ENCODE measurements at regions not wholly inside any gene's neighbourhood (a gene's known extent, or its start where the extent isn't known, plus 50 kb on each side); places are given as distances from the start of the nearest gene placed in this dataset.

DNA sequence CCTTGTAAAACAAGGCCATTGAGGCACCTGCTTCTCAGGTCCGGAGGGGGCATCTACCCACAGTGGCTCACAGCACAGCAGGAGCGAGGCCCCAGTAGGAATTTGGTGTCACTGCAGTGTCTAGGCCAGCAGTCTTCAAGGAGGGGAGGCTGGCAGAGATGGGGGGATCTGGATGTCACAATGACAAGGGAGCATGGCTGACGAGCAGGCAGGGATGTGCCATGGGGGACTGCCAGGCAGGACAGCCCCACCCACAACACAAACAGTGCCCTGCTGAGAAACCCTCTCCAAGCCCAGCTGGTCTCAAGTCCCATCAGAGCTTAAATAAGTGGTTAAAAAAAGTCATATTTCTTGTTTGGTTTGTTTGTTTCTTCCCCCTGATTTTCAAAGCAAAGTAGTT lies 121.0 kb upstream of the ZNF716 start:
- TF ChIP-seq, protein P1, sequence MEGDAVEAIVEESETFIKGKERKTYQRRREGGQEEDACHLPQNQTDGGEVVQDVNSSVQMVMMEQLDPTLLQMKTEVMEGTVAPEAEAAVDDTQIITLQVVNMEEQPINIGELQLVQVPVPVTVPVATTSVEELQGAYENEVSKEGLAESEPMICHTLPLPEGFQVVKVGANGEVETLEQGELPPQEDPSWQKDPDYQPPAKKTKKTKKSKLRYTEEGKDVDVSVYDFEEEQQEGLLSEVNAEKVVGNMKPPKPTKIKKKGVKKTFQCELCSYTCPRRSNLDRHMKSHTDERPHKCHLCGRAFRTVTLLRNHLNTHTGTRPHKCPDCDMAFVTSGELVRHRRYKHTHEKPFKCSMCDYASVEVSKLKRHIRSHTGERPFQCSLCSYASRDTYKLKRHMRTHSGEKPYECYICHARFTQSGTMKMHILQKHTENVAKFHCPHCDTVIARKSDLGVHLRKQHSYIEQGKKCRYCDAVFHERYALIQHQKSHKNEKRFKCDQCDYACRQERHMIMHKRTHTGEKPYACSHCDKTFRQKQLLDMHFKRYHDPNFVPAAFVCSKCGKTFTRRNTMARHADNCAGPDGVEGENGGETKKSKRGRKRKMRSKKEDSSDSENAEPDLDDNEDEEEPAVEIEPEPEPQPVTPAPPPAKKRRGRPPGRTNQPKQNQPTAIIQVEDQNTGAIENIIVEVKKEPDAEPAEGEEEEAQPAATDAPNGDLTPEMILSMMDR (IDR thresholded peaks at IDR 0.05): no peak
- TF ChIP-seq TCF7L2 (IDR thresholded peaks at IDR 0.05; ENCODE audit: low read depth, low read length): no peak
- TF ChIP-seq SIN3A (IDR thresholded peaks at IDR 0.05; ENCODE audit: borderline replicate concordance, insufficient read depth, low read depth, low read length): no peak
- no peak for TF ChIP-seq POLR2AphosphoS5 (IDR thresholded peaks at IDR 0.05; ENCODE audit: low read depth, low read length)
- TF ChIP-seq, protein P2, sequence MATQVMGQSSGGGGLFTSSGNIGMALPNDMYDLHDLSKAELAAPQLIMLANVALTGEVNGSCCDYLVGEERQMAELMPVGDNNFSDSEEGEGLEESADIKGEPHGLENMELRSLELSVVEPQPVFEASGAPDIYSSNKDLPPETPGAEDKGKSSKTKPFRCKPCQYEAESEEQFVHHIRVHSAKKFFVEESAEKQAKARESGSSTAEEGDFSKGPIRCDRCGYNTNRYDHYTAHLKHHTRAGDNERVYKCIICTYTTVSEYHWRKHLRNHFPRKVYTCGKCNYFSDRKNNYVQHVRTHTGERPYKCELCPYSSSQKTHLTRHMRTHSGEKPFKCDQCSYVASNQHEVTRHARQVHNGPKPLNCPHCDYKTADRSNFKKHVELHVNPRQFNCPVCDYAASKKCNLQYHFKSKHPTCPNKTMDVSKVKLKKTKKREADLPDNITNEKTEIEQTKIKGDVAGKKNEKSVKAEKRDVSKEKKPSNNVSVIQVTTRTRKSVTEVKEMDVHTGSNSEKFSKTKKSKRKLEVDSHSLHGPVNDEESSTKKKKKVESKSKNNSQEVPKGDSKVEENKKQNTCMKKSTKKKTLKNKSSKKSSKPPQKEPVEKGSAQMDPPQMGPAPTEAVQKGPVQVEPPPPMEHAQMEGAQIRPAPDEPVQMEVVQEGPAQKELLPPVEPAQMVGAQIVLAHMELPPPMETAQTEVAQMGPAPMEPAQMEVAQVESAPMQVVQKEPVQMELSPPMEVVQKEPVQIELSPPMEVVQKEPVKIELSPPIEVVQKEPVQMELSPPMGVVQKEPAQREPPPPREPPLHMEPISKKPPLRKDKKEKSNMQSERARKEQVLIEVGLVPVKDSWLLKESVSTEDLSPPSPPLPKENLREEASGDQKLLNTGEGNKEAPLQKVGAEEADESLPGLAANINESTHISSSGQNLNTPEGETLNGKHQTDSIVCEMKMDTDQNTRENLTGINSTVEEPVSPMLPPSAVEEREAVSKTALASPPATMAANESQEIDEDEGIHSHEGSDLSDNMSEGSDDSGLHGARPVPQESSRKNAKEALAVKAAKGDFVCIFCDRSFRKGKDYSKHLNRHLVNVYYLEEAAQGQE (IDR thresholded peaks at IDR 0.05; ENCODE audit: insufficient read depth in 1 of 2, low read depth in 2 of 2, low read length in 1 of 2): no peak
